Endothelial cell (in vitro differentiated cells): ENCODE measurements at regions not wholly inside any gene's neighbourhood (a gene's known extent, or its start where the extent isn't known, plus 50 kb on each side); places are given as distances from the start of the nearest gene placed in this dataset.
"Not testable (repeated sequence)": the region's sequence is repeated elsewhere in the genome, so short reads cannot be mapped to it uniquely, and the experiment has no call there.

Experiments
- DNase-seq: peaks from one replicate; pipeline ENCODE4 v3.0.0; 2021; ENCODE audit warnings: low spot score
- H3K27ac Mint-ChIP-seq: one replicate; pipeline ENCODE4 v1.8.0; 2021; ENCODE audit warnings: mixed read lengths, inconsistent platforms; ENCODE audit not compliant: unreplicated experiment
- H3K27me3 Mint-ChIP-seq: one replicate; pipeline ENCODE4 v1.8.0; 2021; ENCODE audit warnings: mild to moderate bottlenecking, moderate library complexity, mixed read lengths, inconsistent platforms; ENCODE audit not compliant: unreplicated experiment
- H3K36me3 Mint-ChIP-seq: one replicate; pipeline ENCODE4 v1.8.0; 2021; ENCODE audit warnings: mild to moderate bottlenecking, low read depth, mixed read lengths, inconsistent platforms; ENCODE audit not compliant: unreplicated experiment
- H3K4me1 Mint-ChIP-seq: one replicate; pipeline ENCODE4 v1.8.0; 2021; ENCODE audit warnings: mild to moderate bottlenecking, mixed read lengths, inconsistent platforms; ENCODE audit not compliant: unreplicated experiment
- H3K4me3 Mint-ChIP-seq: one replicate; pipeline ENCODE4 v1.8.0; 2021; ENCODE audit warnings: mild to moderate bottlenecking, mixed read lengths, inconsistent platforms; ENCODE audit not compliant: unreplicated experiment
- H3K9me3 Mint-ChIP-seq: one replicate; pipeline ENCODE4 v1.8.0; 2021; ENCODE audit warnings: mixed read lengths, inconsistent platforms; ENCODE audit not compliant: unreplicated experiment
- TF ChIP-seq, protein P1 (sequence below): fragments of 200-600 bp; sonication (generic); IDR thresholded peaks from one replicate; pipeline ENCODE4 v1.5.0; 2021; ENCODE audit warnings: antibody characterized with exemption; ENCODE audit not compliant: unreplicated experiment

DNA sequence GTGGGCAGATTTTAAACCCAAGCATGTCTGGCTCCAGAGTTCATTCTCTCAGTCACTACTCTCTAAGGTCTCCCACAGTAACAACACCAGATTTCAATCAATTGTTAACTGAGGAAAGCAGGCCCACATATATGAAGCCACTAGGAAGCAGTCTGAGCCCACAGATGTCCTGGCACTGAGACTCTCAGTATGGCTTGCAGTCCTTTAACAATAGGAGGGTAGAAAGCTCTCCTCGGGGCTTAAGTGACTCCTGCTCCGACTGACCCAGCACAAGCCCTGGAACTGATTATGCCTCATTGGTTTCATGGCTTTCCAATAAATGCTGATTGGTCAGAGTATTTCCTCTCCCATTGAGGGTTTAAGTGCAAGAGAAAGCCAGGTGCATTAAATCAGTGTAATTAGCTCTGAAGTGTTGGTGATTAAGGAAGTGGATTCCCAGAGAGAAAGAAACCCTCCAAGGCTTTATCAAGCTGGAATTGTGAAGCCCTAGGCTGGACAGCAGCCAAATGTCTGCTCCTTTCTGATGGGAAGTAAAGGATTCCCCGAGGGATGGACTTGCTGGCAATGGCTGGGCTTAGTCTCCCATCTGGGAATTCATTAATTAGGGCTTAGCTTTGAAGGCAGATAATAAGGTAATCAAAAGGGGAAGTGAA is 76.6 kb upstream of the PROKR2 start:
- Mint-ChIP-seq H3K4me1 (no peaks in the 10 kb centered on the region), H3K9me3 (no peaks in the 10 kb centered on the region), H3K27ac (no peak overlapping the region), H3K27me3 (no peaks in the 10 kb centered on the region), H3K36me3 (no peaks in the 10 kb centered on the region), H3K4me3 (no peak overlapping the region)
- TF ChIP-seq, protein P1, sequence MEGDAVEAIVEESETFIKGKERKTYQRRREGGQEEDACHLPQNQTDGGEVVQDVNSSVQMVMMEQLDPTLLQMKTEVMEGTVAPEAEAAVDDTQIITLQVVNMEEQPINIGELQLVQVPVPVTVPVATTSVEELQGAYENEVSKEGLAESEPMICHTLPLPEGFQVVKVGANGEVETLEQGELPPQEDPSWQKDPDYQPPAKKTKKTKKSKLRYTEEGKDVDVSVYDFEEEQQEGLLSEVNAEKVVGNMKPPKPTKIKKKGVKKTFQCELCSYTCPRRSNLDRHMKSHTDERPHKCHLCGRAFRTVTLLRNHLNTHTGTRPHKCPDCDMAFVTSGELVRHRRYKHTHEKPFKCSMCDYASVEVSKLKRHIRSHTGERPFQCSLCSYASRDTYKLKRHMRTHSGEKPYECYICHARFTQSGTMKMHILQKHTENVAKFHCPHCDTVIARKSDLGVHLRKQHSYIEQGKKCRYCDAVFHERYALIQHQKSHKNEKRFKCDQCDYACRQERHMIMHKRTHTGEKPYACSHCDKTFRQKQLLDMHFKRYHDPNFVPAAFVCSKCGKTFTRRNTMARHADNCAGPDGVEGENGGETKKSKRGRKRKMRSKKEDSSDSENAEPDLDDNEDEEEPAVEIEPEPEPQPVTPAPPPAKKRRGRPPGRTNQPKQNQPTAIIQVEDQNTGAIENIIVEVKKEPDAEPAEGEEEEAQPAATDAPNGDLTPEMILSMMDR = no peak
- DNase-seq = no peak

DNA sequence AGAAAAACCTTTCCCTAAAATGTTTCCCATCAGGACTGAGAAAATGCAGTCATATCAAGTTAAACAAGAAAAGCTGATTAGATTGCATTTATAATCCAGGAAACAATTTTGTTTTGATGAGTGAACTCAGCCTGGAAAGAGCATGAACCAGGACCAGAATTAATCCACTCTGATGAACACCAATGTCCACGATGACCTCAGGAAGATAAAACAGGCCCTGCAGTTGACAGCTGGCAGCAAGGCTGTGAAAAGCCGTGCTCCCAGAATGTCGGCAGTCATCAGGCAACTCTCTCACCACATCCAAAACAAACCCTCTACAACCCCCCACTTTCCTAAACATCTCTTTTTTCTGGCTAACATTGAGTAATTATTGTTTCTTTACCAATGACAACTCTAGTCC is 74.0 kb upstream of the PROKR2 start:
- H3K36me3 Mint-ChIP-seq = no peaks in the 10 kb centered on the region
- H3K27ac Mint-ChIP-seq = no peak overlapping the region
- H3K4me1 Mint-ChIP-seq = no peaks in the 10 kb centered on the region
- TF ChIP-seq, protein P1 = no peak
- H3K27me3 Mint-ChIP-seq = no peaks in the 10 kb centered on the region
- no peak for DNase-seq
- H3K9me3 Mint-ChIP-seq = no peaks in the 10 kb centered on the region
- no peak overlapping the region for H3K4me3 Mint-ChIP-seq

DNA sequence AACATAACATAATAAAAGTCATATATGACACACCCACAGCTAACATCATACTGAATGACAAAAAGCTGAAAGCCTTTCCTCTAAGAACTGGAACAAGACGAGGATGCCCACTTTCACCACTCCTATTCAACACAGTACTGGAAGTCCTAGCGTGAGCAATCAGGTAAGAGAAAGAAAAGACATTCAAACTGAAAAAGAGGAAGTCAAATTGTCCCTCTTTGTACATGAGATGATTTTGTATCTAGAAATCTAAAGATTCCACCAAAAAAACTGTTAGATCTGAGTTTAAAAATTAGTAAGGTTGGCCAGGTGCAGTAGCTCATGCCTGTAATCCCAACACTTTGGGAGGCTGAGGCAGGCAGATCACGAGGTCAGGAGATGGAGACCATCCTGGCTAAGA is 70.1 kb upstream of the PROKR2 start:
- H3K27me3 Mint-ChIP-seq, H3K36me3 Mint-ChIP-seq, H3K27ac Mint-ChIP-seq, H3K4me3 Mint-ChIP-seq, H3K9me3 Mint-ChIP-seq, DNase-seq, H3K4me1 Mint-ChIP-seq: not testable (repeated sequence)

DNA sequence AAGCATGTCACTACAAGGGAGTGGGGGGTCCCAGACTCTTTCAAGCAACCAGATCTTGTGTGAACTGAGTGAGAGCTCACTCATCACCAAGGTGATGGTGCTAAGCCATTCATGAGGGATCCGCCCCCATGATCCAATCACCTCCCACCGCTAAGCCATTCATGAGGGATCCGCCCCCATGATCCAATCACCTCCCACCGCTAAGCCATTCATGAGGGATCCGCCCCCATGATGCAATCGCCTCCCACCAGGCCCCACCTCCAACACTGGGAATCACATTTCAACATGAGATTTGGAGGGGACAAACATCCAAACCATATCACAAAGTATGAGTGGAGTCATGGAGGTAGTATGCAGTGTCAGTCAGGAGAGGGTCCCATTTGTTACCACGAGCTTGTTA is 64.8 kb upstream of the PROKR2 start:
- DNase-seq, H3K27ac Mint-ChIP-seq, H3K36me3 Mint-ChIP-seq, H3K9me3 Mint-ChIP-seq, H3K27me3 Mint-ChIP-seq, H3K4me1 Mint-ChIP-seq, H3K4me3 Mint-ChIP-seq: not testable (repeated sequence)

DNA sequence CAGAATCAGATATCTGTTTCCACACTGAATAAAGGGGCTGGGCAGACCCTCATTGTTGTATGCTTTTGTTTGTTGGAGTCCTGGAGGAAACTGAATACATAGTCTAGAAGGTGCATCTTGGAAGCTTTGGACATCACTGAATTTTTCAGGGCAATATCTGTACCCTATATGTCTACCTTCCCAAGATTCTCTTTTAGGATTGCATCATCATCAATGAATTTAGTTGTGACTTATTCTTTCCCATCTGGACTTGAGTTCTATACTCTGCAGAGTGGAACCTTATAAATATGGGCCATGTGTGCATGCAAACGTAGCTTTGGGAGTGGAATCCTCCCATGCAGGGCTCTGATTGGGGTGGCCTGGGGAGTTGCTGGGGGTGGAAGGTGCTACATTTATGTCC is 60.7 kb upstream of the PROKR2 start:
- TF ChIP-seq, protein P1 = no peak
- Mint-ChIP-seq H3K4me1 (no peaks in the 10 kb centered on the region), H3K27ac (no peak overlapping the region), H3K4me3 (no peak overlapping the region), H3K9me3 (no peaks in the 10 kb centered on the region), H3K36me3 (no peaks in the 10 kb centered on the region), H3K27me3 (no peaks in the 10 kb centered on the region)
- no peak for DNase-seq

DNA sequence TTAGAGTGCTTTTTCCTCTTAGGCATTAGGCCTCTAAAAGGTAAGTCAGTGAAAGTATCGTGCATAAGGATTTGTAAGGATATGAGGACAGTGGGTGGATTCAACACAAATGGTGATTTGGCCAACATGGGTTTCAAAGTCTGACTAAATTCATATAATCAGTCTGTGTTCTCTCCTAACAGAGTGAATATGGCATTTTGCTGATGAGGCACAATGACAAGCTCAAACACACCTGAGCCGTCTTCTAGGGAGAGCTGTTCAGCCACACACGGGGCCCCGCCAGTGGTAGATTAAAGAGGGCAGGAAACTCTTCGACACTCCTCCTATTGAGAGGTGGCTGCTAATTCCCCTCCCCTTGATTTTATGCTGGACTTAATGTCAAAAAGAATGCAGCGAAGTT is 59.5 kb upstream of the PROKR2 start:
- Mint-ChIP-seq H3K9me3 (no peaks in the 10 kb centered on the region), H3K27ac (no peak overlapping the region), H3K4me1 (no peaks in the 10 kb centered on the region), H3K4me3 (no peak overlapping the region), H3K36me3 (no peaks in the 10 kb centered on the region), H3K27me3 (no peaks in the 10 kb centered on the region)
- TF ChIP-seq, protein P1 = no peak
- no peak for DNase-seq
